H9 (cell line): ENCODE measurements at regions not wholly inside any gene's neighbourhood (a gene's known extent, or its start where the extent isn't known, plus 50 kb on each side); places are given as distances from the start of the nearest gene placed in this dataset.

Experiments
- DNase-seq: peaks from one replicate; pipeline ENCODE4 v3.0.0-alpha.2; 2017
- H2AFZ ChIP-seq: one replicate; pipeline ENCODE4 v1.6.1; 2013; ENCODE audit warnings: mild to moderate bottlenecking, low read length, control low read depth, moderate library complexity
- H2AK5ac ChIP-seq: 2 replicates; pipeline ENCODE4 v1.6.1; 2013; ENCODE audit warnings: low read length, control low read depth, mixed read lengths; ENCODE audit not compliant: insufficient read length
- H2BK120ac ChIP-seq: one replicate; pipeline ENCODE4 v1.6.1; 2013; ENCODE audit warnings: low read depth, mild to moderate bottlenecking, low read length, control low read depth, inconsistent platforms; ENCODE audit not compliant: poor library complexity, severe bottlenecking
- H2BK12ac ChIP-seq: 2 replicates; pipeline ENCODE4 v1.6.1; 2013; ENCODE audit warnings: low read length, control low read depth, mixed read lengths, low read depth; ENCODE audit not compliant: insufficient read length
- H2BK15ac ChIP-seq: 2 replicates; pipeline ENCODE4 v1.6.1; 2013; ENCODE audit warnings: low read depth, low read length, control low read depth
- H2BK20ac ChIP-seq: one replicate; pipeline ENCODE4 v1.6.1; 2013; ENCODE audit warnings: low read depth, mild to moderate bottlenecking, low read length, control low read depth, inconsistent platforms; ENCODE audit not compliant: poor library complexity, severe bottlenecking
- H2BK5ac ChIP-seq: 2 replicates; pipeline ENCODE4 v1.6.1; 2013; ENCODE audit warnings: low read length, control low read depth, mixed read lengths; ENCODE audit not compliant: insufficient read length
- H3K14ac ChIP-seq: 2 replicates; pipeline ENCODE4 v1.6.1; 2013; ENCODE audit warnings: low read length, control low read depth; ENCODE audit not compliant: insufficient read depth
- H3K18ac ChIP-seq: 2 replicates; pipeline ENCODE4 v1.6.1; 2013; ENCODE audit warnings: low read depth, mild to moderate bottlenecking, mixed read lengths, low read length, control low read depth; ENCODE audit not compliant: insufficient read length
- H3K23ac ChIP-seq: 2 replicates; pipeline ENCODE4 v1.6.1; 2013; ENCODE audit warnings: low read length, control low read depth, mixed read lengths, low read depth; ENCODE audit not compliant: insufficient read length
- H3K23me2 ChIP-seq: 2 replicates; pipeline ENCODE4 v1.6.1; 2013; ENCODE audit warnings: low read depth, mild to moderate bottlenecking, mixed read lengths, low read length, control low read depth; ENCODE audit not compliant: insufficient read length, poor library complexity, severe bottlenecking
- H3K27ac ChIP-seq: 2 replicates; pipeline ENCODE4 v1.5.1; 2013; ENCODE audit warnings: low read length, control low read depth, mixed read lengths, low read depth; ENCODE audit not compliant: insufficient read length
- H3K27me3 ChIP-seq: 2 replicates; pipeline ENCODE4 v1.6.1; 2013; ENCODE audit warnings: low read length, control low read depth, inconsistent platforms; ENCODE audit not compliant: insufficient read depth
- H3K4ac ChIP-seq: 2 replicates; pipeline ENCODE4 v1.6.1; 2013; ENCODE audit warnings: low read depth, mild to moderate bottlenecking, control low read depth, inconsistent platforms, low read length, moderate library complexity
- H3K4me1 ChIP-seq: 2 replicates; pipeline ENCODE4 v1.6.1; 2013; ENCODE audit warnings: low read length, control low read depth, inconsistent platforms; ENCODE audit not compliant: insufficient read depth
- H3K4me2 ChIP-seq: 2 replicates; pipeline ENCODE4 v1.6.1; 2013; ENCODE audit warnings: low read length, control low read depth, mixed read lengths; ENCODE audit not compliant: insufficient read length, insufficient read depth
- H3K56ac ChIP-seq: 2 replicates; pipeline ENCODE4 v1.6.1; 2013; ENCODE audit warnings: low read depth, mild to moderate bottlenecking, mixed read lengths, low read length, control low read depth; ENCODE audit not compliant: insufficient read length
- H3K79me1 ChIP-seq: 2 replicates; pipeline ENCODE4 v1.6.1; 2013; ENCODE audit warnings: low read depth, mild to moderate bottlenecking, moderate library complexity, low read length, control low read depth, inconsistent platforms; ENCODE audit not compliant: insufficient read depth, poor library complexity, severe bottlenecking
- H3K79me2 ChIP-seq: 2 replicates; pipeline ENCODE4 v1.6.1; 2013; ENCODE audit warnings: low read length, control low read depth, inconsistent platforms; ENCODE audit not compliant: insufficient read depth
- H3K9ac ChIP-seq: 2 replicates; pipeline ENCODE4 v1.6.1; 2013; ENCODE audit warnings: low read length, control low read depth, mixed read lengths; ENCODE audit not compliant: insufficient read length; ENCODE audit errors: extremely low read depth
- H3K9me3 ChIP-seq: one replicate; pipeline ENCODE4 v1.6.1; 2013; ENCODE audit warnings: low read depth, low read length, inconsistent platforms; ENCODE audit not compliant: control insufficient read depth
- H3T11ph ChIP-seq: one replicate; pipeline ENCODE4 v1.6.1; 2013; ENCODE audit warnings: mild to moderate bottlenecking, low read length, control low read depth, inconsistent platforms
- H4K20me1 ChIP-seq: one replicate; pipeline ENCODE4 v1.6.1; 2013; ENCODE audit not compliant: control insufficient read depth, insufficient read length, insufficient read depth
- H4K5ac ChIP-seq: 2 replicates; pipeline ENCODE4 v1.6.1; 2013; ENCODE audit warnings: low read depth, mild to moderate bottlenecking, mixed read lengths, low read length, control low read depth; ENCODE audit not compliant: insufficient read length
- H4K8ac ChIP-seq: replicated peaks from 2 replicates; pipeline ENCODE4 v1.6.1; 2013; ENCODE audit warnings: low read length, control low read depth, mixed read lengths, low read depth; ENCODE audit not compliant: insufficient read length
- H4K91ac ChIP-seq: 2 replicates; pipeline ENCODE4 v1.6.1; 2013; ENCODE audit warnings: low read depth, mild to moderate bottlenecking, moderate library complexity, mixed read lengths, low read length, control low read depth; ENCODE audit not compliant: insufficient read length
- H3K27ac Mint-ChIP-seq, 3 experiments: 2 replicates in 2 of 3; 3 replicates in 1 of 3; pipeline ENCODE4 v1.8.0; 2020 to 2021; ENCODE audit warnings: mixed read lengths in 3 of 3, mild to moderate bottlenecking in 1 of 3, moderate library complexity in 1 of 3
- H3K27me3 Mint-ChIP-seq: 2 replicates; pipeline ENCODE4 v1.8.0; 2021; ENCODE audit warnings: low read depth, mild to moderate bottlenecking, moderate library complexity, mixed read lengths
- H3K36me3 Mint-ChIP-seq, 3 experiments: 2 replicates in 2 of 3; 3 replicates in 1 of 3; pipeline ENCODE4 v1.8.0; 2020 to 2021; ENCODE audit warnings: low read depth in 3 of 3, mixed read lengths in 3 of 3; ENCODE audit not compliant: insufficient read depth in 1 of 3
- H3K4me1 Mint-ChIP-seq, 2 experiments: 2 replicates each; pipeline ENCODE4 v1.8.0; 2020; ENCODE audit warnings: mixed read lengths in 2 of 2
- H3K4me3 Mint-ChIP-seq, 2 experiments: 2 replicates in 1 of 2; 3 replicates in 1 of 2; pipeline ENCODE4 v1.8.0; 2020 to 2021; ENCODE audit warnings: mild to moderate bottlenecking in 2 of 2, mixed read lengths in 2 of 2, moderate library complexity in 1 of 2
- H3K9me3 Mint-ChIP-seq, 2 experiments: 2 replicates in 1 of 2; 3 replicates in 1 of 2; pipeline ENCODE4 v1.8.0; 2020; ENCODE audit warnings: mild to moderate bottlenecking in 2 of 2, mixed read lengths in 2 of 2, moderate library complexity in 1 of 2
- WGBS: extraction: QIAGEN DNeasy Blood & Tissue Kit; methylation state at CpG from one replicate; pipeline ENCODE4 v1.1.7; 2013; ENCODE audit warnings: missing lambda C conversion rate, low lambda C conversion rate, mixed read lengths; ENCODE audit not compliant: insufficient read length; ENCODE audit errors: extremely low coverage; 5-methylcytosine and 5-hydroxymethylcytosine counted together
- TF ChIP-seq, protein P1 (sequence below): fragments of 200-600 bp; sonication (generic); conservative IDR thresholded peaks from 3 replicates; pipeline ENCODE4 v1.8.0; 2021; ENCODE audit warnings: antibody characterized with exemption, mild to moderate bottlenecking

DNA sequence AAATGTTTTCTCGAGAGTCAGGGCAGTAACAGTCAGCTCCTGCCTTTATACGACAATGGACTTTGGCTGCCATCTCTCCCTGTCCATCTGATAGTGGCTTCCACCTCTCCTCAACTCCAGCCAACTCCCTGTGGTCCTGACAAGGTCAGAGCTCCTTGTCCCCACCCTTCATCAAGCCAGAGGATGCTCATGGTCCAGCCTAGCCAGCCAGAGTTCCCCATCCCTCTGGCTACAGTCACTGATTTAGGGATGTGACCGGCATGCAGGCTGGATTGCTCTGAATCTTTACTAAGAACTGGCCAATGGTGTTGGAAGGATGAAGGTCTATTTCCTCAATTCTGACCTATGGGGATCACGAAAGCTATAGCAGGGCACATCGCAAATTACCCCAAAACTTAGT, 156.1 kb downstream of the OR4M2 start:
- H3K4me2 ChIP-seq: no peak overlapping the region
- H3T11ph ChIP-seq: no peak overlapping the region
- no peak overlapping the region for H2BK12ac ChIP-seq
- H3K27ac Mint-ChIP-seq: no peak overlapping the region
- no peak overlapping the region for H3K23ac ChIP-seq
- H3K23me2 ChIP-seq: no peaks in the 10 kb centered on the region
- H3K27me3 Mint-ChIP-seq: peaks cover 15% of the 10 kb centered on the region
- no peaks in the 10 kb centered on the region for H4K20me1 ChIP-seq
- H2BK5ac ChIP-seq: no peak overlapping the region
- no peak overlapping the region for H4K5ac ChIP-seq
- H3K36me3 Mint-ChIP-seq: peaks cover 28 to 61% (median 52%) of the 10 kb centered on the region in 3 experiments
- no peak overlapping the region for H3K18ac ChIP-seq
- peaks cover 93% of the 10 kb centered on the region for H3K9me3 ChIP-seq
- no peak for DNase-seq
- no peaks in the 10 kb centered on the region for H3K4me1 Mint-ChIP-seq
- no CpG with 5 or more reads among the region's 5 CpGs for WGBS
- H3K27me3 ChIP-seq: no peaks in the 10 kb centered on the region
- H2AK5ac ChIP-seq: no peak overlapping the region
- no peaks in the 10 kb centered on the region for H3K4me1 ChIP-seq
- H3K79me2 ChIP-seq: no peaks in the 10 kb centered on the region
- H3K56ac ChIP-seq: no peak overlapping the region
- H3K4ac ChIP-seq: no peak overlapping the region
- no peak overlapping the region for H3K14ac ChIP-seq
- H4K8ac ChIP-seq: no peak overlapping the region
- no peaks in the 10 kb centered on the region for H3K79me1 ChIP-seq
- no peak overlapping the region for H2BK120ac ChIP-seq
- peaks cover 97 to 98% of the 10 kb centered on the region in 2 experiments for H3K9me3 Mint-ChIP-seq
- no peak overlapping the region for H2AFZ ChIP-seq
- H2BK15ac ChIP-seq: no peak overlapping the region
- no peak overlapping the region for H3K4me3 Mint-ChIP-seq
- H2BK20ac ChIP-seq: no peak overlapping the region
- no peak overlapping the region for H3K9ac ChIP-seq
- H3K27ac ChIP-seq: no peak overlapping the region
- TF ChIP-seq, protein P1, sequence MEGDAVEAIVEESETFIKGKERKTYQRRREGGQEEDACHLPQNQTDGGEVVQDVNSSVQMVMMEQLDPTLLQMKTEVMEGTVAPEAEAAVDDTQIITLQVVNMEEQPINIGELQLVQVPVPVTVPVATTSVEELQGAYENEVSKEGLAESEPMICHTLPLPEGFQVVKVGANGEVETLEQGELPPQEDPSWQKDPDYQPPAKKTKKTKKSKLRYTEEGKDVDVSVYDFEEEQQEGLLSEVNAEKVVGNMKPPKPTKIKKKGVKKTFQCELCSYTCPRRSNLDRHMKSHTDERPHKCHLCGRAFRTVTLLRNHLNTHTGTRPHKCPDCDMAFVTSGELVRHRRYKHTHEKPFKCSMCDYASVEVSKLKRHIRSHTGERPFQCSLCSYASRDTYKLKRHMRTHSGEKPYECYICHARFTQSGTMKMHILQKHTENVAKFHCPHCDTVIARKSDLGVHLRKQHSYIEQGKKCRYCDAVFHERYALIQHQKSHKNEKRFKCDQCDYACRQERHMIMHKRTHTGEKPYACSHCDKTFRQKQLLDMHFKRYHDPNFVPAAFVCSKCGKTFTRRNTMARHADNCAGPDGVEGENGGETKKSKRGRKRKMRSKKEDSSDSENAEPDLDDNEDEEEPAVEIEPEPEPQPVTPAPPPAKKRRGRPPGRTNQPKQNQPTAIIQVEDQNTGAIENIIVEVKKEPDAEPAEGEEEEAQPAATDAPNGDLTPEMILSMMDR: no peak
- no peak overlapping the region for H4K91ac ChIP-seq
